Dermis blood vessel endothelial cell (primary cell): ENCODE measurements at regions not wholly inside any gene's neighbourhood (a gene's known extent, or its start where the extent isn't known, plus 50 kb on each side); places are given as distances from the start of the nearest gene placed in this dataset.

Experiments
- DNase-seq: peaks from one replicate; pipeline ENCODE4 v3.0.0; 2010

DNA sequence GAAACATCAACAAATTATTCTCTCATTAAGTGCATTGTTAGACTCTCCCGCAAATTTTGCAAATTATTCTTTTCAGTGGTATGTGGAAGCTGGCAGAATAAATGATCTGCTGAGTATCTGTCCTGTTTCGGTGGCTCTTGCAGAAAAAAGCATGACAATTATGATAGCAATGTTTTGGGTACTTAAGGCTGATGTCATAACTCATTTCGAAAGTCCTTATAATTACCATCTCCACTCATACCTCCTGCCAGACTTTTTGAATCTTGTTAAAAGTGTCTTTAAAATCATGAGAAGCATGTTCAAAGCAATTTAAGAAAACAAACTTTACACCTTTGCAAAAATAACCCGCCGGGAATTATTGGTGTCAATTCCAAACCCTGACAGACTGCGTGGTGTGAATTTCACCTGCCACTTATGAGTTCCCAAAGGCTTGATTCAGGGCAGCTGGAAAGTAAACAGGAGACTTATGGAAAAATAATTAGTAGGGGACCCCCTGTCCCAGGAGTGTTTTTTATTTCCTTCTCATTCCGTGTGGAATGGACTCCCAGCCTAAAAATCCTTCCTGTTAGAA is 87.6 kb upstream of the E2F3 start:
- no peak for DNase-seq

DNA sequence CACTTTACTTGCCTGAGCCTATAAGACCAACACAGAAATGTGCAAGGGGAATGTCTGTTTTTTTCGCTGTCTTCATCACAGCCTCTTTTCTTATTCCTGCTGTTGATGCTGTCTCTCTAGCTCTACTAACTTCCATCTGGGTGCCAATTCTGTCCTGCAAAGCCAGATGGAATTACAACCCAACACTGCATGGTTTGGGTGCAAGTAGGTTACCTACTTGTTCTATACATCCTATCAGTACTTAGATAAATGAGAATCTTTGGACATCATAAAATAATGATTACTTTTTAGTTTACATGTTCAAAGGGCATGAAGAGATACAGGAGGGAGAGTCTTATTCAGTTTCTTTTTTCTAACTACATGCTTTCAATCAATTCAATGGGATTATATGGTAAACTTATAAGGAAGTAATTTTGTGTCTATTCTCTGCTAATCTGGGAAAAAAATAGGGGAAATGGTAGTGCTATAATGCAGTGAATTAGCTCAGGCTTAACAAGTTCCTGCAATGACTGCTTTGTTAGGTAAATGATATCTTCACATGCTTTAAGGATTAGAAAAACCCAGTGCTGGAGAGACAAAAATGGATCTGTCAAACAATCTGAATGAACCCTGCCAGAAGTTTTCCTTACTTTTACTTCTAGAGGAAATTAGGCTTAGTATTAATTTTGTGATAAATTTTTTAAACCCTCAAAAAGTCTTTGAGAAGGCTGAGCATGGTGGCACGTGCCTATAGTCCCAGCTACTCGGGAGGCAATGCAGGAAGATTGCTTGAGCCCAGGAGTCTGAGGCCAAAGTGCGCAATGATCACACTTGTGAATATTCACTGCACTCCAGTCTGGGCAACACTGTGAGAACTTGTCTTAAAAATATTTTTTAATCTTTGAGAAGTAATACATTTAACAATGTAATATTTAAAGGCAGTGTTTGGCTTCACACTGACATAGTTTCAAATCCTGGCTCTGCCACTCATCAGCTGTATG is 86.5 kb upstream of the E2F3 start:
- no peak for DNase-seq

DNA sequence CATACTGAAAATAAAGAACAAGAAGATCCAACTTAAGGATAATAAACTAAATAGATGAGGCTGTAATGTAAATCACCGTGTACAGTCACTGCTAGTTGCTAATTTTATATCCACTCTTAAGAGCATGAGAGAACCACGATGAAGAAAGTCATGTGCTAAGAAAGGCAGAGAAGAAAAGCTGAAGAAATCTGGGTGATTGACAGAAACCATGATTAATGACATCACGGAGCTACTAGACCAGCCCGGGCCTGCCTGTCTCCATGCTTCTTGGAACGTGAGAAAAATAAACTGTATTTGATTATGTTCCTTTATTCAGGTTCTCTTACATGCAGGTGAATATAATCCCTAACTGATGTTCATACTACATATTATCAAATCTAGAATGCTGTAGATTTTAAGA is 84.2 kb upstream of the E2F3 start:
- no peak for DNase-seq

DNA sequence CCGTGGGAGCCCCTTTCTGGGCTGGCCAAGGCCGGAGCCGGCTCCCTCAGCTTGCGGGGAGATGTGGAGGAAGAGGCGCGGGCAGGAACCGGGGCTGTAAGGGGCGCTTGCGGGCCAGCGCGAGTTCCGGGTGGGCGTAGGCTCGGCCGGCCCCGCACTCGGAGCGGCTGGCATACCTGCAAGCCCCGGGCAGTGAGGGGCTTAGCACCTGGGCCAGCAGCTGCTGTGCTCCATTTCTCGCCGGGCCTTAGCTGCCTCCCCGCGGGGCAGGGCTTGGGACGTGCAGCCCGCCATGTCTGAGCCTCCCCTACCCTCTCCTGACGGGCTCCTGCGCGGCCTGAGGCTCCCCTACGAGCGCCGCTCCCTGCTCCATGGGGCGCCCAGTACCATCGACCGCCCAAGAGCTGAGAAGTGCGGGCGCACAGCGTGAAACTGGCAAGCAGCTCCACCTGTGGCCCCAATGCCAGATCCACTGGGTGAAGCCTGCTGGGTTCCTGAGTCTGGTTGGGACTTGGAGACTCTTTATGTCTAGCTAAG is 82.8 kb upstream of the E2F3 start:
- DNase-seq, result no peak

DNA sequence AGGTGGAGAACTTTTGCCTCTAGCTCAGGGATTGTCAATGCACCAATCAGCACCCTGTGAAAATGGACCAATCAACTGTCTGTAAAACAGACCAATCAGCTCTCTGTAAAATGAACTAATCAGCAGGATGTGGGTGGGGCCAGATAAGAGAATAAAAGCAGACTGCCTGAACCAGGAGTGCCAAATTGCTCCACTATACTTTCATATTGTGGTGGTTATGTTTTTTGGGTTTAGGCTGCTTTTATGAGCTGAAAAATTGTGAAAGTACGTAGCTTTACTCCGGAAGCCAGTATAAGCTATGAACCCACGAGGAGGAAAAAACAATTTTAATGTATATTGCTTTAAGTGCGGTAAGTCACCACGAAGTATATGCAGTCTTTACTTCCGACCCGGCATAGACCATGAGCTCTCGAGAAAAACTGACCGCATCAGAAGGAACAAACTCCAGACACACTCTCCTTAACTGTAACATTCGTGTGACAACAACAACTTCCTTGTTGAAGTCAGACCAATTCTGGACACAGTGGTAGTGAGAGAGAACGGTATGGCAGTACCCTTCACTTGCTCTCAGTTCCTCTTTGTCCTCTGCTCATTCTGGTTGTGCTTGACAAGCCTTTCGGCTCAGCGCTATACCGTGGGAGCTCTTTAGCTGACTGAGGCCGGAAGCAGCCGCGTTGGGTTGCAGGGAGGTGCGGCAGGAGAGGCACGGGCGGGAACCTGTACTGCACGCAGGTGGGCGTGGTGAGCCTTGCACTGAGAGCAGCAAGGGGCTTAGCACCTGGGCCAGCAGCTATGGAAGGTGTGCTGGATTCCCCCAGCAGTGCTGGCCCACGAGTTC is 81.9 kb upstream of the E2F3 start:
- DNase-seq, result no peak

DNA sequence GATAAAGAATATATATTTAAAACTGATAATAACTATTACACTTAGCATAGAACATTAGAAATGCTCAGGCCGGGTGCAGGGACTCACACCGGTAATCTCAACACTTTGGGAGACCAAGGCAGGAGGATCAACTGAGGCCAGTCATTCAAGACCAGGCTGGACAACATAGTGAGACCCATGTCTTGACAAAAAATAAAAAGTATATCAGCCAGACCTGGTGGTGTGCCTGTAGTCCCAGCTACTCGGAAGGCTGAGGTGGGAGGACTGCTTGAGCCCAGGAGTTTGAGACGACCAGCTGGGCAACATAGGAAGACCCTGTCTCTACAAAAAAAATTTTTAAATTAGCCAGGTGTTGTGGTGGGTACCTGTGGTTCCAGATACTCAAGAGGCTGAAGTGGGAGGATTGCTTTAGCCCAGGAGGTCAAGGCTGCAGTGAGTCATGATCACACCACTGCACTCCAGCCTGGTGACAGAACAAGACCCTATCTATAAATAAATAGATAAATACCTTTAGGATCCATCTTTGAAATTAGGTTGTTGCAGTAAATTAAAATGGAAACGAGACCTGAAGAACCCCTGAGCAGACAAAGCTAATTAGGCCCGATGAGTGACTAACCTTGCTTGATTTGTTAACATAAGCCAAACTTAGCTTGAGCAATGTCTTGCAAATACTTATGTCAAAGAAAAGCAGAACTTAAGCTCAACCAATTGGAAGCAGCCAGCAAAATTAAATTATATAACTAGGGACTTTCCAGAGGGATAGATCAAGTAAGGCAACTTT is 75.8 kb upstream of the E2F3 start:
- no peak for DNase-seq

DNA sequence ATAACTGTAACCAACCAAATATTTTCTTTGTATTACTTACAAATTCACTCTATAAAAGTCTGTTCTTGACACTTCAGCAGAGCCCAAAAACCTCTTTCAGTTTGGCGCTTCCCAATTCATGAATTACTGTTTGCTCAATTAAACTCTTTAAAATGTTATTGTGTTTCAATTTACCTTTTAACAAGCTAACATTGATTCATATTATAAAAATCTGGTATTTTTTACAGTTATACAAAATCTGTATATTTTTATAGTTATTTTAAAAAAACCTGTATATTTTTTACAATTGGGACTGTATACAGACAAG is 75.3 kb upstream of the E2F3 start:
- no peak for DNase-seq

DNA sequence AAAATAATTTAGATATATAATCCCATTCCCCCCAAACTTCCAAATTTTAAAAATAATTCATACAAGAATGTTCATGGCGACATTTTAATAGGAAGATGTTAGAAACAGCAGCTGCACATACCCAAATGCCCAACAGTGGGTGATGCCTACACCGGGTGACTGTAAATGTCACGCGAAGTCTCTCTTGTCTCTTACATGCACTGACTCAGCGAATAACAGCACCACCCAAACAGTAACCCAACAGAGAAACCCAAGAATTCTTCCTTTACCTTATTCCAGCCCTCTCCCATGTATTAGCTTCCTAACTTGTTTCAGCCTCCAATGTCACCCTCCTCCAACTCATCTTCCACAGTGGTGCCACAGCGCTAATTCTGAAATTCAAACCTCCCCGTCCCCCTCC is 74.5 kb upstream of the E2F3 start:
- DNase-seq, result no peak

DNA sequence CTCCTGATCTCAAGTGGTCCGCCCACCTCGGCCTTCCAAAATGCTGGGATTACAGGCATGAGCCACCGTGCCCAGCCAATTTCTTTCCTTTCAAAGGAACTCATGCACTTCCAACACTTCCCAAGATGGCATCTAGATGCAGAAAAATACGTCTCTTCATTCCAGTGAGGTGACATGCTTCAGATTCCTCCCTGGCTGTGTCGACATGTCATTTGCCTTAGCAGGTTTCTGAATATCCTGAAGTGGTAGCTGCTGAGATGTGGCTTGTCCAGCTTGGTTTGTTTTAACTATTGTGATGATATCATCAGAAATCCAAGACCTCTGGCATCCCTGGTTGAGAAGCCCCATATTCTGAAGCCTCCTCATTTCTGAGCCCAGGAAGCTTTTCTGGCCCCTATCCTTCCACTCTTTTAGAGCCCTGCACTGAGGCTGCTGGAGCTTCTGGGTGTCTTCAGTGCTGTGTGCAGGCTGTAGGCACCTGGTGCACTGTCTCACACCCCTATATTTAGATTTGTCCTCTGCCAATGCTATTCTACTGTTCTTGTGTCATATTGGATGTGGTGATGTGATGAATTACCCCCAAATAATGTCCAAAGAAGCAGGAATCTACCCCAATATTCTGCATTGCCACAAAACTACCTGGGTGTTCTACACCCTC is 73.3 kb upstream of the E2F3 start:
- DNase-seq, result no peak

DNA sequence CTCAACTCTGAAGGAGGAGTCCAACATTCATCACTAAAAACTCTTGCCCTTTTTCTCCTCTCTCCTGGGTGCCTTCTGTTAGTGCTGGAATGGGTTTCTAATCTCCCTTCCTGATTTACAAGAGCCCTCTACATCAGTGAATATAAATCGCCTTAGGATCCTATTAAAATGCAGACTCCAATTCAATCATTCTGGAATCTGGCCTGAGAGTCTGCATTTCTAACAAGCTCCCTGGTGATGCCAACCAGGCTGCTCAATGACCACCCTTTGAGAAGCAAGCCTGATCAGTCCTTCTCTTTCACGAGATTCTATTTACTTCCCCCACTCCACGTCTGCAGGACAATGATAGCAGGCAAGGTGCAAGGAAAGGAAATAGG is 72.8 kb upstream of the E2F3 start:
- DNase-seq, result no peak

DNA sequence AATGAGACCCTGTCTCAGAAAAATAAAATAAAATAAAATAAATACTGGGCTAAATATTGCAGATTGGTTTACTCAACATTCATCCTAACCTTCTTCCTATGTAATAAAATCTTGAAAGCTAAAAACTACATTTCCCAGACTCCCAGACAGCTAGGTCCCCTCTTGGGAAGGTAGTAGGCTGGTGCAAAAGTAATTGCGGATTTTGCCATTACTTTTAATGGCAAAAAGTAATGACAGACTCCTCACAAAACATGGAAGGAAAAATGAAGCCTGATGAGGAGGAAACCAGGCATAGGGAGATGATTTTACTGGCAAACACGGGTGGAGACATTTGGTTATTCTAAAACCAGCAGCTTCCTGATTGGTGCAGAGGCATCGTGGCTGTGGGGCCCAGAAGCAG is 70.6 kb upstream of the E2F3 start:
- no peak for DNase-seq

DNA sequence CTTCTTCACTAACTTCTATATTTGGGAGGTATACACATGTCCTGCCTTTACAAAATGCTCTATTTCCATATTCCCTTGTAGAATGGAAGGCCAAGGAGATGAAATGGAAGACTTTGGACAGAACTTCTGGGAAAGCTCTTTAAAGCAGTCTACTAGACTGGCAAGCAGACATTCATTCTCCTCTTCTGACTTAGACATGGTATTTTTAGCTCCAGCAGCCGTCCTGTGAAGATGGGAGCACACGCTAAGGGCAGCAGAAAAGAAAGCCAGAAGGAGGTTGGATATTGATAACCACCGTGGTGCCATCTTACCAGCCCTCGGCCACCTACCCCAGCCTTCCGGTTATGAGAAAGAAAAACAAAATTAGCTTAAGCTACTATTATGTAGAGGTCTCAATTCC is 70.1 kb upstream of the E2F3 start:
- no peak for DNase-seq

DNA sequence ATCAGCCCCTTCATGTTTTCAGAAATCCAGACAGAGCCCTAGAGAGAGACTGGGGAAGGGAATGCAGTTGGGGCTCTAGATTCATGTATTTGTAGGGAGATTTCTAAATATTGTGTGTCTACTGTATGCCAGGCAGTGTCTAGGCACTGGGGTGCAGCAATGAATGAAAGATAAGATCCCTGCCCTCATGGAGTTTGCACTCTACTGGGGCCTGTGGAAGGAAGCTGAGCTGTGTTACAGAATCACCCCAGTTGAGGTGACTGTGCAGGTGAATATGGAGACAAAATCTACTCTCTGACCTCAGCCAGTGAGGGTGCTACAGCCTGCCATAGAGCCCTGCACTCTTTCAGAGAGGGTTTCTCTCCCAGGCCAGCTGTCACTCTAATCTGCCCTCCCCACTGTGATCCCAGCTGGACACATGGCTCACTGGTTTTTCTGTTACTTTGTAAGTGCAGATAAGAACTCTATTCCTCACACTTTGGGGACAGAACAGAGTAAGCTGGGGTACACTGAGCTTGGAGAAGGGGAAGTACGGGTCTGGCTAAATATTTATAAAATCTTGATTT is 69.2 kb upstream of the E2F3 start:
- DNase-seq, result no peak

DNA sequence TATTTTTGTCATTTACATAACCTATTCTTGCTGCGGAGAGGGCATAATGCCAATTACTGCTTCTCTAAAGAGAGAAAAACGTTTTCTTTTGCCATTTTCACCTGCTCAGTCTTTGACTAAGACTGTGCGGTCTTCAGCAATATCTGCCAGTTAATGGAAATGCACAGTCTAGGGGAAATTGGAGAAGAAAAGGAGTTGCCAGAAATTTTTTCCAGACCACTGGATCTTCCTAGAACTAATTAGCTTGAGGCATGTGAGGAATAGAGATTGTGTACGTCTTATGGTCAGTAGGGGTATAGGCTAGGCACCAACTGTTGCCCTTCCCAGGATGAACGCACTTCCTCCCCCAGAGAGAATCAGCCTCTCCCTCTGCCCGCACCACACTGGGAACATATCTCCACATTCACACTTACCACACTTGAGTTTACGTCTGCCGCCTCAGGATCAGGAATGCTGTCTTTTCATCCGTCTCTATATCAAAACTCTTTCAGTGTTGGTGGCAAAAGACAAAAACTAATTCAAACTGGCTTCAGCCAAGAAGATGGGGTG is 67.9 kb upstream of the E2F3 start:
- DNase-seq, result no peak

DNA sequence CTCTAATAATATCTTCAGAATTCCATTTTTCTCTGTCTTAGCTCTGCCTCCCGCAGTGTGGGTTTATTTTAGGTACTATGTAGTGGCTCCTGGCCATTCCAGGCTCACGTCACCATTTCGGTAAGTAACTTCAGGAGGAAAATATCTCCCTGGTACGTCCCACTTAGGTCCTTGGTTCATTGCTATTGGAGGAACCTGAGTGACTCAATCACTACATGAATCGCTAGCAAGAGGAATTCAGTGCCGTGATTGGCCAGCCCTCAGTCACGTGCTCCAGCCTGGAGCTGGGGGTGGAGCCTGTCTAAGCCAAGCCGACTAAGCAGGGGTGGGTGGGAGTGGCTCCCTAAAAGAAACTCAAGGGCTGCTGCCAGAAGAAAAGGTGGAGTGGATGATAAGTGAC is 67.3 kb upstream of the E2F3 start:
- DNase-seq, result no peak

DNA sequence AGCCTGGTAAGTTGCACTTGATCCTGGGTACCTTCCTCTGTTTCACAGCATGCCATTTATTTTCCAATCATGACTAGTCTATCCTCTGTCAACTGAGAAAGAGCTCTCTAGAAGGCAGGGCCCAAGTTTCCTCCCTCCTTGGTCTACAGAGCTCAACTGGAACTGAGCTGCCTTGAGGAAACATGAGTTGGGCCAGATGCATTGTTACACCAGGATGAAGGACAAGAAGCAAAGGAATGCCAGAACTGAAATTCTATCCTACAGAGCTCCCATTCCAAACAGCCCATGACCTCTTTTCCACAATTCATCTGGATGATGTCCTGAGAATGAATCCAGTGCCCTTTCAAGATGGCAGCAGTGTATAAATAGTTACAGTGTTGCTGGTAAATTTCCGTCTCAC is 66.7 kb upstream of the E2F3 start:
- no peak for DNase-seq

DNA sequence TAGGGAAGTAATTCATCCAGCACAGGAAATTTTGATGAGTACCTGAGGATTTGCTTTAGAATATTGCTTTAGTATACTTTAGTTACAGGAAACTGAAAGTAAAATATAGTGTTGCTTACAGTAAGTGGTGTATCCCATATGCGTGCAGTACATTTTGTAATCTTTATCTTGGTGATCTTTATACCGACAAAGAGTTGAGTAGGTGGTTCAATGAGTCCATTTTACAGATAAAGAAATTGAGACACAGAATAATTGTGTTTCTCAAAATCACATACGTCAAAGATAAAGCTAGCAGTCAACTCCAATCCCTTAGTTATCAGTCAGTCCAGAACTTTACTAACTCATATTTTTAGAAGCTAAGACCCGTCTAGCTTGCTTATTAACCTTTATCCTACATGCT is 65.8 kb upstream of the E2F3 start:
- no peak for DNase-seq

DNA sequence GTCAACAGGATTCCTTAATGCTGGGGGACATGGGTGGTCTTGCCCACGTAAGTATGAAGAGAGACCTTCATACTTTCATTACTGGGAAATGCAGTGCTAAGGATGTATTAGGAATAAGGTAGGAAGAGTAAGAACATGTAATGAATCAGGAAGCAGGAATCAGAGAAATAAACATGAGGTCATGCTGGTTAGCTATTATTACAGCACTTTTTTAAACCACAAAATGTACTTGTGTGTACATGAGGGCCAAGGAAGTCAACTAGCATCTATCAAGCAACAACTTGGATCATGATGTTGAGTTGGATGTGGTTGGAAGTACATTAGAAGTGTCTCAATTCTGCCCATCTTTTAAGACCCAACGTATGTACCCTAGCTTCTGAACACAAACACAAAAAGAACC is 63.5 kb upstream of the E2F3 start:
- DNase-seq, result no peak

DNA sequence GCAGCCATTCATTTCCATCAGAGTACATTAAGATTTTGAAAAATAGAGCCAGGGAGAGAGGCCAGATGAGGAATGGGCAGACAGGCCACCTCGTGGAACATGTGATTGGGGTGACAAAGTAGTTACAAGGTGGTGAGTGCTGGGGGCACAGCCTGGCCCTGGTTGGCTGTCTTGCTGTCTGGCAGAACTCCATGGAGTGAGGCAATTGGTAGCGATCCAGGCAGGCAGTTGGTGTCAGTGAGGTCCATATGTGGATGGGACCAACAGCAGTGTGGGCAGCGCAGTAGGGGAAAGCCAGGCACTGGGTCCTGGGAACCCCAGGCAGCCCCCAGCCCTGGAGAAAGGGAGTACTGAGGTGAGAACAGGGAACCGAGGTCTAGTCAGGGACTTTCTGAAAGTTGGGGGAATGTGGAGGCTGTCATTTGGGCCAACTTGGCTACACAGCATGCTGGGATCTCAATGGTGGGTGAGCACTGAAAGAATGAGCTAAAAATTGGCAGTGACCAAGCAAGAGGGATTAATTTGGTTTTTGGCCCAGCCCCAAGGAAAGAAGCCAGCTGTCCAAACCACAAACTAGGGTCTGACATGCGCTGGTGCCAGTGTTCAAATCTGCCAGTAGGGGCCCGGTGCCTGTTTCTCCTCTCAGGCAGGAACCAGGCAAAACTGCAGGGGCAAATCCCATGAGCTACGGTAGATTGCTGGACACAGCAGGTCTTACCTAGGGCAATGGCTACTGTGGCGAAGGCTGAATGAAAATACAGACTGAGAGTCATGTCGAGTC is 61.4 kb upstream of the E2F3 start:
- DNase-seq, result no peak

DNA sequence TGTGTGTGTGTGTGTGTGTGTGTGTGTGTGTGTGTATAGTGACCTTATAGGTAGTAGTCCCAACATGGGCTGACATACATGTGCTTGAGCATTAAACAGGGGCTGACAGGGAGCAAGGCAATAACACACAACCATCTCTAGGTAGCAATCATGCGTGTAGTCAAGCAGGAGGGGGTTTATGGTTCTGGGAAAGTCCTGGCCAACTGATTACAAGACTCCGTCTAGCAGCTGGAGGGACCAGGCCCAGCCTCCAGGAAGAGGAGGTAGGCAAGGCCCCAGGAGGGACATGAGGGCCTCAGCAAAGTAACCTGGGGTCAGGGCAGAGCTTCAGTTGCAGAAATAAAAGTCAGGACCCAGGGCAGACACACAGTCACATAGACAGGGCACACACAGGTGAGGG is 60.6 kb upstream of the E2F3 start:
- no peak for DNase-seq

DNA sequence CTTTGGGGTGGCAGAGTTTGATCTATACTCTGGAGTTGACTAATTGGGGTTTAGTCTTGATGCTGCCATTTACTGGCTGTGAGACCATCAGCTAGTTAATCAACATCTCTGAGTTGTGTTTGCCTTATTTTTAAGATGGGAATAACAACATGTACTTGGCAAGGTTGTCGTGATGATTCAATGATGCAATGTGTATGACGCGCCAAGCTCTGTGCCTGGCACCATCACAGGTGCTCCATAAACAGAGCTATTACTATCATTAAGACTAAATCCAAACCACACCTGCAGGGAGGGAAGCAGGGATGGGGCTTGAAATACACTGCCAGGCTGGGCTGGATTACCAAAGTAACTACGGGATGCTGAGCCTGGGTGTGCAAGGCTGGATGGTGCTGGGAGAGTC is 60.1 kb upstream of the E2F3 start:
- DNase-seq, result no peak
